Sigmoid colon (tissue), 6 donors: ENCODE measurements at regions not wholly inside any gene's neighbourhood (a gene's known extent, or its start where the extent isn't known, plus 50 kb on each side); places are given as distances from the start of the nearest gene placed in this dataset.

Source experiments
- DNase-seq: peaks from one replicate; pipeline ENCODE4 v3.0.0-alpha.2; 2019
- H3K27ac ChIP-seq, 4 donors: fragments of 200-600 bp; sonication (generic); one replicate each; pipeline ENCODE4 v1.5.1; 2016 to 2019; ENCODE audit warnings: mild to moderate bottlenecking in 1 of 4
- H3K27me3 ChIP-seq, 3 donors: fragments of 200-600 bp; sonication (generic); one replicate each; pipeline ENCODE4 v1.5.1; 2019; ENCODE audit warnings: mild to moderate bottlenecking in 1 of 3
- H3K36me3 ChIP-seq, 4 donors: fragments of 200-600 bp; sonication (generic); one replicate each; pipeline ENCODE4 v1.5.1; 2016 to 2019
- H3K4me1 ChIP-seq, 4 donors: fragments of 200-600 bp; sonication (generic); one replicate each; pipeline ENCODE4 v1.5.1; 2017 to 2019
- H3K4me3 ChIP-seq, 4 donors: fragments of 200-600 bp; sonication (generic); one replicate each; pipeline ENCODE4 v1.5.1; 2017 to 2019; ENCODE audit warnings: mild to moderate bottlenecking in 2 of 4, moderate library complexity in 1 of 4
- H3K9me3 ChIP-seq, 4 donors: fragments of 200-600 bp in 3 of 4; sonication (generic) in 3 of 4; one replicate each; pipeline versions ENCODE4 v1.5.1 to v1.6.1; 2013 to 2019
- CTCF ChIP-seq, 4 experiments: fragments of 450-650 bp in 3 of 4; fragments of 200-600 bp in 1 of 4; IDR thresholded peaks; one replicate each; pipeline ENCODE4 v1.5.1; 2016 to 2019; ENCODE audit warnings: antibody characterized with exemption in 4 of 4, mild to moderate bottlenecking in 3 of 4, moderate library complexity in 2 of 4
- EP300 ChIP-seq, 4 donors: sonication (generic); formaldehyde crosslinking; IDR thresholded peaks; one replicate each; pipeline ENCODE4 v1.6.1; 2017; ENCODE audit warnings: antibody characterized with exemption in 4 of 4
- POLR2A ChIP-seq, 2 donors: fragments of 450-650 bp; IDR thresholded peaks; one replicate each; pipeline ENCODE4 v1.6.1; 2016; ENCODE audit warnings: antibody characterized with exemption in 2 of 2, mild to moderate bottlenecking in 2 of 2, moderate library complexity in 2 of 2
- POLR2AphosphoS5 ChIP-seq, 4 donors: sonication (generic); formaldehyde crosslinking; IDR thresholded peaks; one replicate each; pipeline ENCODE4 v1.6.1; 2017; ENCODE audit warnings: antibody characterized with exemption in 4 of 4
- WGBS, 2 donors: extraction: QIAGEN DNeasy Blood & Tissue Kit; methylation state at CpG; one replicate each; pipeline ENCODE4 v1.1.7; 2013; 5-methylcytosine and 5-hydroxymethylcytosine counted together
- intact Hi-C: fragments of 100-400 bp; cut with DNase I; formaldehyde crosslinking; loops from one replicate; pipeline ENCODE4 v1.15.1; 2023
- donor health status: healthy with polysubstance abuse.
- donor health status: healthy.

GRCh38 chr2:207256476-207257207 lies 90.9 kb upstream of the KLF7 start:
- DNase-seq = no peak
- no peaks in the 10 kb centered on the region for H3K9me3 ChIP-seq
- H3K27me3 ChIP-seq = no peaks in the 10 kb centered on the region
- no peak for TF ChIP-seq POLR2AphosphoS5 (IDR thresholded peaks at IDR 0.05)
- no peaks in the 10 kb centered on the region for H3K36me3 ChIP-seq
- H3K4me1 ChIP-seq = peaks cover 0 to 84% (median 62%) of the 10 kb centered on the region in 4 donors
- H3K27ac ChIP-seq = peak overlapping the region; percentile 83 to 91 (median 84)
- H3K4me3 ChIP-seq = no peak overlapping the region
- intact Hi-C loops = no loop called here
- 75 to 77% methylated on average over 10 of the region's 10 CpGs for WGBS, 2 donors

GRCh38 chr2:207257251-207258250 lies 91.8 kb upstream of the KLF7 start:
- H3K36me3 ChIP-seq = no peaks in the 10 kb centered on the region
- 60 to 67% methylated on average over 11 of the region's 11 CpGs for WGBS, 2 donors
- H3K4me3 ChIP-seq = no peak overlapping the region
- peaks cover 0 to 77% (median 57%) of the 10 kb centered on the region in 4 donors for H3K4me1 ChIP-seq
- H3K27me3 ChIP-seq = no peaks in the 10 kb centered on the region
- peak overlapping the region; percentile 83 to 91 (median 84) for H3K27ac ChIP-seq
- DNase-seq = no peak
- TF ChIP-seq POLR2AphosphoS5 (IDR thresholded peaks at IDR 0.05) (no peak), EP300 (IDR thresholded peaks at IDR 0.05) (no peak), POLR2A (IDR thresholded peaks at IDR 0.05) (no peak), CTCF (IDR thresholded peaks at IDR 0.05) (no peak)
- H3K9me3 ChIP-seq = no peaks in the 10 kb centered on the region
- intact Hi-C loops = loop anchor here (2.0 kb wide), 3 partner anchors 31 to 93 kb away; partner anchors contain the start of gene KLF7

GRCh38 chr2:207258263-207258991 lies 92.7 kb upstream of the KLF7 start:
- intact Hi-C loops = loop anchor here (2.0 kb wide), 3 partner anchors 32 to 94 kb away; partner anchors contain the start of gene KLF7
- no peak overlapping the region for H3K4me3 ChIP-seq
- H3K9me3 ChIP-seq = no peaks in the 10 kb centered on the region
- TF ChIP-seq CTCF (IDR thresholded peaks at IDR 0.05) (peak in 2 of 4 experiments; percentile 14), POLR2AphosphoS5 (IDR thresholded peaks at IDR 0.05) (peak; percentile 67 to 93 (median 88)), POLR2A (IDR thresholded peaks at IDR 0.05) (no peak), EP300 (IDR thresholded peaks at IDR 0.05) (peak; percentile 37 to 97 (median 86))
- H3K27me3 ChIP-seq = no peaks in the 10 kb centered on the region
- H3K27ac ChIP-seq = peak overlapping the region; percentile 83 to 91 (median 84)
- WGBS, 2 donors = 24 to 48% methylated on average over 6 of the region's 6 CpGs
- H3K4me1 ChIP-seq = peaks cover 0 to 69% (median 57%) of the 10 kb centered on the region in 4 donors
- peak; percentile 95 for DNase-seq
- no peaks in the 10 kb centered on the region for H3K36me3 ChIP-seq

GRCh38 chr2:207260021-207260420 lies 94.3 kb upstream of the KLF7 start:
- H3K4me1 ChIP-seq = peaks cover 0 to 70% (median 62%) of the 10 kb centered on the region in 4 donors
- no peak overlapping the region for H3K4me3 ChIP-seq
- no peak for DNase-seq
- no peaks in the 10 kb centered on the region for H3K27me3 ChIP-seq
- TF ChIP-seq CTCF (IDR thresholded peaks at IDR 0.05) = no peak
- no peak for TF ChIP-seq POLR2AphosphoS5 (IDR thresholded peaks at IDR 0.05)
- no peak for TF ChIP-seq EP300 (IDR thresholded peaks at IDR 0.05)
- TF ChIP-seq POLR2A (IDR thresholded peaks at IDR 0.05) = no peak
- 92 to 93% methylated on average over 2 of the region's 2 CpGs for WGBS, 2 donors
- no peaks in the 10 kb centered on the region for H3K9me3 ChIP-seq
- H3K27ac ChIP-seq = peak overlapping the region; percentile 83 to 91 (median 84)
- no peaks in the 10 kb centered on the region for H3K36me3 ChIP-seq
- intact Hi-C loops = loop anchor here (5.0 kb wide), 1 partner anchor 567 kb away; no protein-coding TSS in a partner anchor
